ENCODE measurements at regions not wholly inside any gene's neighbourhood (a gene's known extent, or its start where the extent isn't known, plus 50 kb on each side); places are given as distances from the start of the nearest gene placed in this dataset.
A peak's percentile ranks its signal among the peaks of the same experiment; 100 is the strongest.

GRCh38 chr16:79466111-79466510, 134.4 kb downstream of the MAF start:
- Histone ChIP-seq H3K4me1 (peaks cover 11% of the 10 kb centered on the region), H3K27me3 (ENCODE audit: low read depth) (no peaks in the 10 kb centered on the region), H3K9me3 (no peaks in the 10 kb centered on the region), H3K27ac (no peak overlapping the region), H3K36me3 (no peaks in the 10 kb centered on the region), H3K4me3 (no peak overlapping the region)
- intact Hi-C loops (cut with DNase I): no loop called here
- DNase-seq (no peak), ATAC-seq (no peak)
- TF ChIP-seq CTCF (IDR thresholded peaks at IDR 0.05): no peak

GRCh38 chr16:79463841-79464240, 136.7 kb downstream of the MAF start:
- H3K36me3 ChIP-seq: no peaks in the 10 kb centered on the region
- no peaks in the 10 kb centered on the region for H3K9me3 ChIP-seq
- no peaks in the 10 kb centered on the region for H3K27me3 ChIP-seq (ENCODE audit: low read depth)
- no peaks in the 10 kb centered on the region for H3K4me1 ChIP-seq
- DNase-seq (no peak), ATAC-seq (no peak)
- intact Hi-C loops (cut with DNase I): no loop called here
- H3K4me3 ChIP-seq: no peak overlapping the region
- TF ChIP-seq CTCF (IDR thresholded peaks at IDR 0.05): no peak
- H3K27ac ChIP-seq: no peak overlapping the region

- H3K9me3 ChIP-seq: no peaks in the 10 kb centered on the region
- no peak for TF ChIP-seq CTCF (IDR thresholded peaks at IDR 0.05)
- intact Hi-C loops (cut with DNase I): no loop called here
- DNase-seq: no peak
- H3K4me1 ChIP-seq: peaks cover under 1% of the 10 kb centered on the region
- H3K27me3 ChIP-seq (ENCODE audit: low read depth): no peaks in the 10 kb centered on the region
- H3K36me3 ChIP-seq: no peaks in the 10 kb centered on the region
- H3K4me3 ChIP-seq: no peak overlapping the region
- ATAC-seq: no peak
- H3K27ac ChIP-seq: no peak overlapping the region
Observed at GRCh38 chr16:79456036-79456435, 144.5 kb downstream of the MAF start.

GRCh38 chr16:79452671-79453070, 147.9 kb downstream of the MAF start:
- no peak for ATAC-seq
- no peaks in the 10 kb centered on the region for H3K27me3 ChIP-seq (ENCODE audit: low read depth)
- peaks cover 6% of the 10 kb centered on the region for H3K4me1 ChIP-seq
- no peaks in the 10 kb centered on the region for H3K9me3 ChIP-seq
- H3K4me3 ChIP-seq: no peak overlapping the region
- DNase-seq: no peak
- H3K36me3 ChIP-seq: no peaks in the 10 kb centered on the region
- H3K27ac ChIP-seq: no peak overlapping the region
- intact Hi-C loops (cut with DNase I): no loop called here
- TF ChIP-seq CTCF (IDR thresholded peaks at IDR 0.05): no peak

- intact Hi-C loops (cut with DNase I): no loop called here
- Histone ChIP-seq H3K36me3 (no peaks in the 10 kb centered on the region), H3K27ac (no peak overlapping the region), H3K4me3 (no peak overlapping the region), H3K27me3 (ENCODE audit: low read depth) (no peaks in the 10 kb centered on the region), H3K4me1 (peaks cover 6% of the 10 kb centered on the region), H3K9me3 (no peaks in the 10 kb centered on the region)
- no peak for DNase-seq
- ATAC-seq: peak in 1 of 2 donors; percentile 66
- no peak for TF ChIP-seq CTCF (IDR thresholded peaks at IDR 0.05)
Observed at GRCh38 chr16:79451196-79451816, 149.2 kb downstream of the MAF start.
